HepG2 (cell line): ENCODE measurements at regions not wholly inside any gene's neighbourhood (a gene's known extent, or its start where the extent isn't known, plus 50 kb on each side); places are given as distances from the start of the nearest gene placed in this dataset.

Experiments used
- ATAC-seq: fragments of 200-7000 bp; cut with Tn5 transposase; 3 replicates; pipeline ENCODE4 v1.9.1; 2020; ENCODE audit warnings: mild to moderate bottlenecking, moderate library complexity
- BruUV-seq: library from RNA; stranded (reverse); fragments of 400-500 nt; replicated peaks from 2 replicates; lab custom pipeline; 2021; lab: Mats Ljungman, UMichigan
- CTCF ChIA-PET: fragments of 300-600 bp; formaldehyde crosslinking; extraction: SDS; loops from one replicate; lab custom pipeline; 2021; ENCODE audit warnings: low total read pairs, inconsistent platforms, low intra/inter-chr PET ratio; lab: Yijun Ruan, JAX
- POLR2A ChIA-PET: fragments of 350-600 bp; sonication (Branson Sonifier 250); formaldehyde crosslinking; loops from one replicate; lab custom pipeline; 2020; ENCODE audit warnings: antibody characterized with exemption, inconsistent platforms; lab: Yijun Ruan, JAX
- DNase-seq: peaks from one replicate; pipeline ENCODE4 v3.0.0-alpha.2; 2015; ENCODE audit warnings: low spot score
- FAIRE-seq: peaks from 3 replicates; lab custom pipeline; 2011; peaks lifted over from hg19 to GRCh38; lab: Jason Lieb, UNC
- H2AFZ ChIP-seq: one replicate; pipeline ENCODE4 v1.6.1; 2011; ENCODE audit warnings: low read length, inconsistent platforms
- H3K27ac ChIP-seq: fragments of 300-600 bp; 3 replicates; pipeline ENCODE4 v1.8.0; 2011; ENCODE audit warnings: mixed run types, mild to moderate bottlenecking, mixed read lengths, low read length, inconsistent platforms; ENCODE audit not compliant: insufficient read depth; ENCODE audit errors: extremely low read length
- H3K27me3 ChIP-seq, 2 experiments: fragments of 200-600 bp in 1 of 2; 2 replicates in 1 of 2; 3 replicates in 1 of 2; pipeline versions ENCODE4 v1.6.0 to v1.8.0; 2011; ENCODE audit warnings: low read length in 2 of 2, mild to moderate bottlenecking in 2 of 2, moderate library complexity in 2 of 2, inconsistent platforms in 1 of 2; ENCODE audit not compliant: insufficient read depth in 2 of 2, control insufficient read depth in 1 of 2
- H3K36me3 ChIP-seq, 2 experiments: fragments of 200-600 bp in 1 of 2; replicated peaks in 1 of 2; 2 replicates in 1 of 2; 3 replicates in 1 of 2; pipeline versions ENCODE4 v1.5.1 to v1.8.0; 2011; ENCODE audit warnings: low read length in 2 of 2, inconsistent platforms in 1 of 2; ENCODE audit not compliant: insufficient read depth in 2 of 2, control insufficient read depth in 1 of 2
- H3K4me1 ChIP-seq: 2 replicates; pipeline ENCODE4 v1.5.1; 2012; ENCODE audit warnings: low read length, inconsistent platforms; ENCODE audit not compliant: insufficient read depth
- H3K4me2 ChIP-seq: 2 replicates; pipeline ENCODE4 v1.6.0; 2011; ENCODE audit warnings: low read depth, low read length, inconsistent platforms
- H3K4me3 ChIP-seq, 3 experiments: fragments of 200-600 bp in 1 of 3; sonication (generic), shearing (Covaris generic) in 1 of 3; replicated peaks in 1 of 3; 2 replicates each; pipeline ENCODE4 v1.5.1; 2011 to 2016; ENCODE audit warnings: low read length in 3 of 3, inconsistent platforms in 2 of 3, low read depth in 2 of 3, mild to moderate bottlenecking in 2 of 3, control low read depth in 1 of 3, mixed read lengths in 1 of 3; ENCODE audit not compliant: insufficient read depth in 1 of 3
- H3K79me2 ChIP-seq: one replicate; pipeline ENCODE4 v1.6.1; 2011; ENCODE audit warnings: low read length, inconsistent platforms; ENCODE audit not compliant: insufficient read depth
- H3K9ac ChIP-seq: 2 replicates; pipeline ENCODE4 v1.6.0; 2011; ENCODE audit warnings: mild to moderate bottlenecking, low read depth, low read length, inconsistent platforms; ENCODE audit not compliant: insufficient read depth
- H3K9me3 ChIP-seq: 2 replicates; pipeline ENCODE4 v1.5.1; 2012; ENCODE audit warnings: mild to moderate bottlenecking, low read length
- H4K20me1 ChIP-seq: 2 replicates; pipeline ENCODE4 v1.6.0; 2011; ENCODE audit warnings: inconsistent platforms, mild to moderate bottlenecking, low read length, moderate library complexity; ENCODE audit not compliant: insufficient read depth
- MAZ ChIP-seq, 2 experiments: sonication (generic) in 1 of 2; formaldehyde crosslinking in 1 of 2; IDR thresholded peaks; 2 replicates each; pipeline versions ENCODE4 v1.5.0 to v1.6.1; 2012 to 2020; ENCODE audit warnings: low read depth in 2 of 2, mild to moderate bottlenecking in 2 of 2, borderline replicate concordance in 1 of 2, improper control_type of control experiment in 1 of 2, low read length in 1 of 2, missing genetic modification reagents in 1 of 2, moderate library complexity in 1 of 2
- PAWR ChIP-seq: sonication (generic); formaldehyde crosslinking; IDR thresholded peaks from 2 replicates; pipeline ENCODE4 v1.4.0; 2020; ENCODE audit warnings: missing genetic modification reagents, mild to moderate bottlenecking, borderline replicate concordance
- YEATS2 ChIP-seq: sonication (generic); formaldehyde crosslinking; IDR thresholded peaks from 2 replicates; pipeline ENCODE4 v1.4.0; 2020; ENCODE audit warnings: missing genetic modification reagents, borderline replicate concordance
- ZFP36L1 ChIP-seq: sonication (generic); formaldehyde crosslinking; IDR thresholded peaks from 2 replicates; pipeline ENCODE4 v1.8.0; 2022; ENCODE audit warnings: mild to moderate bottlenecking, missing genetic modification reagents, moderate library complexity
- WGBS: methylation state at CpG from one replicate; pipeline ENCODE4 v1.1.6; 2017; ENCODE audit warnings: low lambda C conversion rate; 5-methylcytosine and 5-hydroxymethylcytosine counted together
- in situ Hi-C: cut with HindIII; loops from 2 replicates; pipeline ENCODE4 v1.10.0; 2017; ENCODE audit warnings: low pct_unique_long_range_greater_than_20kb; ENCODE audit not compliant: extremely low pct_ligation_motif_present
- intact Hi-C: fragments of 100-400 bp; cut with micrococcal nuclease; formaldehyde crosslinking; loops from one replicate; pipeline ENCODE4 v1.10.0; 2022; ENCODE audit not compliant: unreplicated experiment

- Histone ChIP-seq H3K79me2 (no peaks in the 10 kb centered on the region), H3K4me1 (no peaks in the 10 kb centered on the region), H3K27ac (no peak overlapping the region), H3K4me2 (no peak overlapping the region), H3K4me3 (no peak overlapping the region), H2AFZ (no peak overlapping the region), H4K20me1 (no peaks in the 10 kb centered on the region), H3K9ac (no peak overlapping the region), H3K36me3 (no peaks in the 10 kb centered on the region), H3K27me3 (peaks cover 0 to 2% of the 10 kb centered on the region in 2 experiments; a peak in 1 of 5 replicates), H3K9me3 (no peaks in the 10 kb centered on the region)
- DNase-seq (no peak), ATAC-seq (no peak), FAIRE-seq (no peak)
- in situ Hi-C loops (no loop called here), intact Hi-C loops (no loop called here)
- WGBS: 27% methylated on average over 8 of the region's 11 CpGs
- TF ChIP-seq PAWR (CRISPR knock-in tag): no peak
- no peak for TF ChIP-seq YEATS2 (CRISPR knock-in tag)
- no peak for TF ChIP-seq ZFP36L1 (CRISPR knock-in tag)
- CTCF ChIA-PET: no interaction called here
- no TSS peak for BruUV-seq
- POLR2A ChIA-PET: no interaction called here
Observed at GRCh38 chr15:72936691-72937679, 115.3 kb upstream of the NEO1 start.

GRCh38 chr15:72936237-72936636 is 116.0 kb upstream of the NEO1 start:
- CTCF ChIA-PET: no interaction called here
- in situ Hi-C loops: no loop called here
- ATAC-seq: no peak
- peaks cover 0 to 2% of the 10 kb centered on the region in 2 experiments; a peak in 1 of 5 replicates for H3K27me3 ChIP-seq
- BruUV-seq: no TSS peak
- intact Hi-C loops: no loop called here
- H3K4me3 ChIP-seq: no peak overlapping the region
- WGBS: 30% methylated on average over 4 of the region's 4 CpGs
- H3K79me2 ChIP-seq: no peaks in the 10 kb centered on the region
- TF ChIP-seq MAZ (IDR thresholded peaks at IDR 0.05; ENCODE audit: borderline replicate concordance, low read depth, low read length) (no peak), MAZ (CRISPR knock-in tag; IDR thresholded peaks at IDR 0.05; ENCODE audit: low read depth) (no peak)
- TF ChIP-seq, all 625 proteins: peak for 0
- Histone ChIP-seq H2AFZ (no peak overlapping the region), H3K9me3 (no peaks in the 10 kb centered on the region), H4K20me1 (no peaks in the 10 kb centered on the region), H3K4me1 (no peaks in the 10 kb centered on the region), H3K36me3 (no peaks in the 10 kb centered on the region), H3K4me2 (no peak overlapping the region), H3K9ac (no peak overlapping the region), H3K27ac (no peak overlapping the region)
- no peak for DNase-seq
- no peak for FAIRE-seq
- POLR2A ChIA-PET: no interaction called here
